Spleen (tissue), 7 donors: ENCODE measurements at regions not wholly inside any gene's neighbourhood (a gene's known extent, or its start where the extent isn't known, plus 50 kb on each side); places are given as distances from the start of the nearest gene placed in this dataset.

Source experiments
- CTCF ChIP-seq, 11 experiments: fragments of 200-600 bp in 7 of 11; fragments of 450-650 bp in 4 of 11; sonication (generic) in 4 of 11; IDR thresholded peaks in 8 of 11; conservative IDR thresholded peaks in 3 of 11; 1 replicate in 7 of 11; 2 replicates in 4 of 11; pipeline versions ENCODE4 v1.4.0 to v1.8.0; 2016 to 2021; ENCODE audit warnings: antibody characterized with exemption in 11 of 11, inconsistent platforms in 4 of 11, mild to moderate bottlenecking in 1 of 11
- POLR2A ChIP-seq, 3 donors: fragments of 450-650 bp; IDR thresholded peaks; one replicate each; pipeline ENCODE4 v1.5.1; 2017; ENCODE audit warnings: antibody characterized with exemption in 3 of 3, mild to moderate bottlenecking in 1 of 3
- POLR2AphosphoS5 ChIP-seq, 3 donors: sonication (generic); formaldehyde crosslinking; IDR thresholded peaks; one replicate each; pipeline ENCODE4 v1.5.1; 2017; ENCODE audit warnings: antibody characterized with exemption in 3 of 3
- donor health status: DM: no; HTN: no; CAD: no; lungs with moderate emphysema.
- donor health status: DM: no; HTN: no; CAD: no.
- donor health status: DM: no; HTN: no; CAD: no.

GRCh38 chr1:238005116-238005515 lies 114.4 kb upstream of the ZP4 start:
- no peak for TF ChIP-seq CTCF (IDR thresholded peaks at IDR 0.05 in 8 of 11, conservative IDR thresholded peaks at IDR 0.05 in 3 of 11)
- no peak for TF ChIP-seq POLR2AphosphoS5 (IDR thresholded peaks at IDR 0.05)
- no peak for TF ChIP-seq POLR2A (IDR thresholded peaks at IDR 0.05)
